Esophagus muscularis mucosa (tissue), 3 donors: ENCODE measurements at regions not wholly inside any gene's neighbourhood (a gene's known extent, or its start where the extent isn't known, plus 50 kb on each side); places are given as distances from the start of the nearest gene placed in this dataset.

ENCODE experiments used
- CTCF ChIP-seq, 3 experiments: fragments of 200-600 bp in 2 of 3; fragments of 450-650 bp in 1 of 3; sonication (generic) in 2 of 3; IDR thresholded peaks; one replicate each; pipeline ENCODE4 v1.5.1; 2017 to 2019; ENCODE audit warnings: antibody characterized with exemption in 3 of 3, mild to moderate bottlenecking in 2 of 3, moderate library complexity in 1 of 3
- POLR2AphosphoS5 ChIP-seq, 2 donors: sonication (generic); formaldehyde crosslinking; IDR thresholded peaks; one replicate each; pipeline ENCODE4 v1.6.1; 2017; ENCODE audit warnings: antibody characterized with exemption in 2 of 2

GRCh38 chr10:128519581-128519980, 393.4 kb upstream of the MKI67 start:
- TF ChIP-seq POLR2AphosphoS5 (IDR thresholded peaks at IDR 0.05) (no peak), CTCF (IDR thresholded peaks at IDR 0.05) (no peak)
